ENCODE measurements at regions not wholly inside any gene's neighbourhood (a gene's known extent, or its start where the extent isn't known, plus 50 kb on each side); places are given as distances from the start of the nearest gene placed in this dataset.

GRCh38 chr2:223457301-223457700 lies 144.9 kb downstream of the SCG2 start:
- DNase-seq (no peak), ATAC-seq (ENCODE audit: low FRiP score) (no peak)
- Histone ChIP-seq H3K27me3 (ENCODE audit: control insufficient read depth in 1 of 2, insufficient read depth in 2 of 2, low read length in 1 of 2) (no peaks in the 10 kb centered on the region), H3K36me3 (ENCODE audit: control insufficient read depth in 1 of 2, insufficient read depth in 2 of 2, low read length in 1 of 2) (no peaks in the 10 kb centered on the region), H3K4me1 (ENCODE audit: control insufficient read depth in 1 of 2, insufficient read depth in 2 of 2, low read length in 2 of 2) (peaks cover 0 to 2% of the 10 kb centered on the region in 2 donors), H3K4me3 (ENCODE audit: low read length in 2 of 2) (no peak overlapping the region), H3K9me3 (ENCODE audit: control insufficient read depth, low read length) (no peaks in the 10 kb centered on the region), H3K27ac (ENCODE audit: low read depth in 1 of 2, low read length in 2 of 2) (no peak overlapping the region)
- intact Hi-C loops (cut with DNase I): loop anchor here in 1 of 2 donors (10.0 kb wide), 1 partner anchor 482 kb away; no protein-coding TSS in a partner anchor
- 45 to 46% methylated on average over 2 of the region's 2 CpGs for WGBS, 2 donors

GRCh38 chr2:223459328-223459939 lies 142.7 kb downstream of the SCG2 start:
- Histone ChIP-seq H3K9me3 (ENCODE audit: control insufficient read depth, low read length) (no peaks in the 10 kb centered on the region), H3K27me3 (ENCODE audit: control insufficient read depth in 1 of 2, insufficient read depth in 2 of 2, low read length in 1 of 2) (no peaks in the 10 kb centered on the region), H3K4me3 (ENCODE audit: low read length in 2 of 2) (no peak overlapping the region), H3K27ac (ENCODE audit: low read depth in 1 of 2, low read length in 2 of 2) (no peak overlapping the region), H3K36me3 (ENCODE audit: control insufficient read depth in 1 of 2, insufficient read depth in 2 of 2, low read length in 1 of 2) (no peaks in the 10 kb centered on the region), H3K4me1 (ENCODE audit: control insufficient read depth in 1 of 2, insufficient read depth in 2 of 2, low read length in 2 of 2) (peaks cover 0 to 2% of the 10 kb centered on the region in 2 donors)
- ATAC-seq (ENCODE audit: low FRiP score): no peak
- WGBS, 2 donors: 45 to 52% methylated on average over 4 of the region's 4 CpGs
- intact Hi-C loops (cut with DNase I): loop anchor here in 1 of 2 donors (10.0 kb wide), 1 partner anchor 485 kb away; no protein-coding TSS in a partner anchor
- no peak for DNase-seq

GRCh38 chr2:223460209-223460608 lies 142.0 kb downstream of the SCG2 start:
- H3K4me3 ChIP-seq (ENCODE audit: low read length in 2 of 2): no peak overlapping the region
- peaks cover 0 to 2% of the 10 kb centered on the region in 2 donors for H3K4me1 ChIP-seq (ENCODE audit: control insufficient read depth in 1 of 2, insufficient read depth in 2 of 2, low read length in 2 of 2)
- no peaks in the 10 kb centered on the region for H3K9me3 ChIP-seq (ENCODE audit: control insufficient read depth, low read length)
- DNase-seq (no peak), ATAC-seq (ENCODE audit: low FRiP score) (no peak)
- H3K27ac ChIP-seq (ENCODE audit: low read depth in 1 of 2, low read length in 2 of 2): no peak overlapping the region
- no peaks in the 10 kb centered on the region for H3K36me3 ChIP-seq (ENCODE audit: control insufficient read depth in 1 of 2, insufficient read depth in 2 of 2, low read length in 1 of 2)
- H3K27me3 ChIP-seq (ENCODE audit: control insufficient read depth in 1 of 2, insufficient read depth in 2 of 2, low read length in 1 of 2): no peaks in the 10 kb centered on the region
- 83 to 86% methylated on average over 1 of the region's 1 CpG for WGBS, 2 donors
- intact Hi-C loops (cut with DNase I): loop anchor here (10.0 kb wide), 2 partner anchors 155 to 405 kb away; partner anchors contain the start of gene KCNE4 (in 1 of the 2)

GRCh38 chr2:223460774-223461211 lies 141.4 kb downstream of the SCG2 start:
- Histone ChIP-seq H3K36me3 (ENCODE audit: control insufficient read depth in 1 of 2, insufficient read depth in 2 of 2, low read length in 1 of 2) (no peaks in the 10 kb centered on the region), H3K9me3 (ENCODE audit: control insufficient read depth, low read length) (no peaks in the 10 kb centered on the region), H3K4me3 (ENCODE audit: low read length in 2 of 2) (no peak overlapping the region), H3K27me3 (ENCODE audit: control insufficient read depth in 1 of 2, insufficient read depth in 2 of 2, low read length in 1 of 2) (no peaks in the 10 kb centered on the region), H3K27ac (ENCODE audit: low read depth in 1 of 2, low read length in 2 of 2) (no peak overlapping the region), H3K4me1 (ENCODE audit: control insufficient read depth in 1 of 2, insufficient read depth in 2 of 2, low read length in 2 of 2) (peaks cover 0 to 2% of the 10 kb centered on the region in 2 donors)
- ATAC-seq (ENCODE audit: low FRiP score) (no peak), DNase-seq (no peak)
- intact Hi-C loops (cut with DNase I): loop anchor here (10.0 kb wide), 2 partner anchors 154 to 406 kb away; partner anchors contain the start of gene KCNE4 (in 1 of the 2)

- ATAC-seq (ENCODE audit: low FRiP score): no peak
Measured at GRCh38 chr2:223464071-223464470, 138.1 kb downstream of the SCG2 start.

GRCh38 chr2:223465793-223466192 lies 136.4 kb downstream of the SCG2 start:
- intact Hi-C loops (cut with DNase I): loop anchor here (5.0 to 10.0 kb wide), 3 partner anchors 48 to 411 kb away; partner anchors contain the start of gene KCNE4 (in 1 of the 2)
- H3K9me3 ChIP-seq (ENCODE audit: control insufficient read depth, low read length): no peaks in the 10 kb centered on the region
- ATAC-seq (ENCODE audit: low FRiP score) (peak; percentile 93), DNase-seq (peak; percentile 90 to 92)
- no peak overlapping the region for H3K4me3 ChIP-seq (ENCODE audit: low read length in 2 of 2)
- no peaks in the 10 kb centered on the region for H3K36me3 ChIP-seq (ENCODE audit: control insufficient read depth in 1 of 2, insufficient read depth in 2 of 2, low read length in 1 of 2)
- no peak overlapping the region for H3K27ac ChIP-seq (ENCODE audit: low read depth in 1 of 2, low read length in 2 of 2)
- no peaks in the 10 kb centered on the region for H3K27me3 ChIP-seq (ENCODE audit: control insufficient read depth in 1 of 2, insufficient read depth in 2 of 2, low read length in 1 of 2)
- WGBS, 2 donors: 4 to 5% methylated on average over 2 of the region's 2 CpGs
- peaks cover 0 to 3% of the 10 kb centered on the region in 2 donors for H3K4me1 ChIP-seq (ENCODE audit: control insufficient read depth in 1 of 2, insufficient read depth in 2 of 2, low read length in 2 of 2)

More at GRCh38 chr2:223464071-223464470, 138.1 kb downstream of the SCG2 start:
- Histone ChIP-seq H3K27ac (ENCODE audit: low read depth in 1 of 2, low read length in 2 of 2) (no peak overlapping the region), H3K4me1 (ENCODE audit: control insufficient read depth in 1 of 2, insufficient read depth in 2 of 2, low read length in 2 of 2) (peaks cover 0 to 3% of the 10 kb centered on the region in 2 donors), H3K4me3 (ENCODE audit: low read length in 2 of 2) (no peak overlapping the region), H3K27me3 (ENCODE audit: control insufficient read depth in 1 of 2, insufficient read depth in 2 of 2, low read length in 1 of 2) (no peaks in the 10 kb centered on the region), H3K9me3 (ENCODE audit: control insufficient read depth, low read length) (no peaks in the 10 kb centered on the region), H3K36me3 (ENCODE audit: control insufficient read depth in 1 of 2, insufficient read depth in 2 of 2, low read length in 1 of 2) (no peaks in the 10 kb centered on the region)
- intact Hi-C loops (cut with DNase I): loop anchor here (10.0 kb wide), 2 partner anchors 151 to 409 kb away; partner anchors contain the start of gene KCNE4 (in 1 of the 2)
- 97 to 98% methylated on average over 2 of the region's 2 CpGs for WGBS, 2 donors
- DNase-seq: no peak

GRCh38 chr2:223467196-223467595 lies 135.0 kb downstream of the SCG2 start:
- Histone ChIP-seq H3K4me3 (ENCODE audit: low read length in 2 of 2) (no peak overlapping the region), H3K27me3 (ENCODE audit: control insufficient read depth in 1 of 2, insufficient read depth in 2 of 2, low read length in 1 of 2) (no peaks in the 10 kb centered on the region), H3K27ac (ENCODE audit: low read depth in 1 of 2, low read length in 2 of 2) (no peak overlapping the region), H3K9me3 (ENCODE audit: control insufficient read depth, low read length) (no peaks in the 10 kb centered on the region), H3K4me1 (ENCODE audit: control insufficient read depth in 1 of 2, insufficient read depth in 2 of 2, low read length in 2 of 2) (peaks cover 0 to 3% of the 10 kb centered on the region in 2 donors), H3K36me3 (ENCODE audit: control insufficient read depth in 1 of 2, insufficient read depth in 2 of 2, low read length in 1 of 2) (no peaks in the 10 kb centered on the region)
- ATAC-seq (ENCODE audit: low FRiP score): no peak
- no peak for DNase-seq
- intact Hi-C loops (cut with DNase I): loop anchor here (5.0 to 10.0 kb wide), 3 partner anchors 50 to 412 kb away; partner anchors contain the start of gene KCNE4 (in 1 of the 2)
- 65 to 66% methylated on average over 2 of the region's 2 CpGs for WGBS, 2 donors

GRCh38 chr2:223469270-223470046 lies 132.7 kb downstream of the SCG2 start:
- 48 to 50% methylated on average over 6 of the region's 6 CpGs for WGBS, 2 donors
- Histone ChIP-seq H3K36me3 (ENCODE audit: control insufficient read depth in 1 of 2, insufficient read depth in 2 of 2, low read length in 1 of 2) (no peaks in the 10 kb centered on the region), H3K4me3 (ENCODE audit: low read length in 2 of 2) (no peak overlapping the region), H3K4me1 (ENCODE audit: control insufficient read depth in 1 of 2, insufficient read depth in 2 of 2, low read length in 2 of 2) (peaks cover 0 to 3% of the 10 kb centered on the region in 2 donors), H3K27me3 (ENCODE audit: control insufficient read depth in 1 of 2, insufficient read depth in 2 of 2, low read length in 1 of 2) (no peaks in the 10 kb centered on the region), H3K27ac (ENCODE audit: low read depth in 1 of 2, low read length in 2 of 2) (no peak overlapping the region), H3K9me3 (ENCODE audit: control insufficient read depth, low read length) (no peaks in the 10 kb centered on the region)
- peak; percentile 81 to 83 for DNase-seq
- ATAC-seq (ENCODE audit: low FRiP score): peak; percentile 82
- intact Hi-C loops (cut with DNase I): loop anchor here (5.0 to 10.0 kb wide), 3 partner anchors 52 to 415 kb away; partner anchors contain the start of gene KCNE4 (in 1 of the 2)
